HEK293T (cell line): ENCODE measurements at regions not wholly inside any gene's neighbourhood (a gene's known extent, or its start where the extent isn't known, plus 50 kb on each side); places are given as distances from the start of the nearest gene placed in this dataset.

Experiments
- CTCF ChIA-PET: fragments of 350-600 bp; formaldehyde crosslinking; extraction: SDS; loops from one replicate; lab custom pipeline; 2021; ENCODE audit warnings: antibody characterized with exemption, inconsistent platforms; lab: Yijun Ruan, JAX
- POLR2A ChIA-PET: fragments of 350-600 bp; formaldehyde crosslinking; extraction: SDS; loops from one replicate; lab custom pipeline; 2020; ENCODE audit warnings: antibody characterized with exemption, inconsistent platforms; lab: Yijun Ruan, JAX
- DNase-seq: peaks from one replicate; pipeline ENCODE4 v3.0.0; 2012; ENCODE audit warnings: mixed read lengths; ENCODE audit errors: extremely low spot score
- ARNT ChIP-seq: fragments of 450-650 bp; IDR thresholded peaks from 2 replicates; pipeline ENCODE4 v1.6.1; 2017; ENCODE audit warnings: mild to moderate bottlenecking
- BHLHE40 ChIP-seq: fragments of 450-650 bp; IDR thresholded peaks from 2 replicates; pipeline ENCODE4 v1.6.1; 2016; ENCODE audit warnings: mild to moderate bottlenecking, moderate library complexity, borderline replicate concordance
- CTBP1 ChIP-seq: fragments of 450-650 bp; IDR thresholded peaks from 2 replicates; pipeline ENCODE4 v1.6.1; 2016; ENCODE audit warnings: borderline replicate concordance
- ELF4 ChIP-seq: fragments of 450-650 bp; IDR thresholded peaks from 2 replicates; pipeline ENCODE4 v1.6.1; 2017; ENCODE audit warnings: antibody characterized with exemption
- FOXA1 ChIP-seq: fragments of 450-650 bp; IDR thresholded peaks from 2 replicates; pipeline ENCODE4 v1.6.1; 2016; ENCODE audit warnings: mild to moderate bottlenecking
- FOXK2 ChIP-seq: fragments of 450-650 bp; IDR thresholded peaks from 2 replicates; pipeline ENCODE4 v1.6.1; 2016; ENCODE audit warnings: mild to moderate bottlenecking
- FOXM1 ChIP-seq: fragments of 450-650 bp; IDR thresholded peaks from 2 replicates; pipeline ENCODE4 v1.6.1; 2017; ENCODE audit warnings: mild to moderate bottlenecking, borderline replicate concordance
- HDGF ChIP-seq: fragments of 450-650 bp; IDR thresholded peaks from 2 replicates; pipeline ENCODE4 v1.6.1; 2017; ENCODE audit warnings: antibody characterized with exemption, borderline replicate concordance
- L3MBTL2 ChIP-seq: fragments of 450-650 bp; conservative IDR thresholded peaks from 2 replicates; pipeline ENCODE4 v1.6.1; 2016; ENCODE audit warnings: mild to moderate bottlenecking
- LEF1 ChIP-seq: fragments of 450-650 bp; IDR thresholded peaks from 2 replicates; pipeline ENCODE4 v1.6.1; 2017; ENCODE audit warnings: mild to moderate bottlenecking, borderline replicate concordance
- NFRKB ChIP-seq: fragments of 450-650 bp; IDR thresholded peaks from 2 replicates; pipeline ENCODE4 v1.6.1; 2016; ENCODE audit warnings: mild to moderate bottlenecking, moderate library complexity
- PKNOX1 ChIP-seq: fragments of 450-650 bp; IDR thresholded peaks from 2 replicates; pipeline ENCODE4 v1.6.1; 2016
- SP1 ChIP-seq: fragments of 450-650 bp; IDR thresholded peaks from 2 replicates; pipeline ENCODE4 v1.6.1; 2017
- SUZ12 ChIP-seq: fragments of 450-650 bp; IDR thresholded peaks from 2 replicates; pipeline ENCODE4 v1.6.1; 2016; ENCODE audit warnings: mild to moderate bottlenecking
- TARDBP ChIP-seq: fragments of 450-650 bp; IDR thresholded peaks from 2 replicates; pipeline ENCODE4 v1.6.1; 2016
- ZNF384 ChIP-seq: fragments of 450-650 bp; IDR thresholded peaks from 2 replicates; pipeline ENCODE4 v1.6.1; 2016

GRCh38 chr1:234854645-234855039 lies 244.7 kb upstream of the IRF2BP2 start:
- no peak for DNase-seq
- CTCF ChIA-PET: no interaction called here
- TF ChIP-seq PKNOX1: no peak
- no peak for TF ChIP-seq ARNT
- no peak for TF ChIP-seq FOXM1
- no peak for TF ChIP-seq HDGF
- TF ChIP-seq NFRKB: no peak
- no peak for TF ChIP-seq LEF1
- TF ChIP-seq ELF4: no peak
- TF ChIP-seq FOXA1: no peak
- TF ChIP-seq BHLHE40: no peak
- no peak for TF ChIP-seq L3MBTL2
- TF ChIP-seq CTBP1: no peak
- no peak for TF ChIP-seq ZNF384
- TF ChIP-seq TARDBP: no peak
- no peak for TF ChIP-seq FOXK2
- no peak for TF ChIP-seq SUZ12
- POLR2A ChIA-PET: no interaction called here

GRCh38 chr1:234853906-234854644 lies 244.1 kb upstream of the IRF2BP2 start:
- DNase-seq: no peak
- ChIA-PET CTCF (interaction anchor here (0.6 kb wide), 1 partner anchor 310 kb away, joined by 4 read pairs; no protein-coding TSS in a partner anchor), POLR2A (no interaction called here)
- no peak for TF ChIP-seq ARNT

- CTCF ChIA-PET: interaction anchor here (1.1 kb wide), 1 partner anchor 231 kb away, joined by 3 read pairs; no protein-coding TSS in a partner anchor
- POLR2A ChIA-PET: no interaction called here
These were observed 242.7 kb upstream of the IRF2BP2 start for GRCh38 chr1:234852659-234853058.

GRCh38 chr1:234851450-234852438 lies 241.8 kb upstream of the IRF2BP2 start:
- DNase-seq: no peak
- POLR2A ChIA-PET: no interaction called here
- TF ChIP-seq ELF4 (no peak), PKNOX1 (no peak), FOXA1 (no peak), TARDBP (no peak), SUZ12 (no peak), ARNT (no peak), CTBP1 (no peak), ZNF384 (no peak), LEF1 (no peak), FOXM1 (no peak), L3MBTL2 (no peak), SP1 (no peak), NFRKB (no peak), FOXK2 (no peak), HDGF (no peak)
- CTCF ChIA-PET: interaction anchor here (0.5 to 1.1 kb wide), 2 partner anchors 232 to 468 kb away, joined by 3 read pairs; no protein-coding TSS in a partner anchor

More at GRCh38 chr1:234852659-234853058, 242.7 kb upstream of the IRF2BP2 start:
- TF ChIP-seq SUZ12 (no peak), ZNF384 (no peak), HDGF (no peak), FOXK2 (no peak), SP1 (no peak), NFRKB (no peak), FOXA1 (no peak), TARDBP (no peak), L3MBTL2 (no peak), ELF4 (no peak), FOXM1 (no peak), PKNOX1 (no peak)
- DNase-seq: no peak

GRCh38 chr1:234849832-234850231 lies 239.9 kb upstream of the IRF2BP2 start:
- CTCF ChIA-PET: interaction anchor here (0.6 kb wide), 1 partner anchor 267 kb away, joined by 8 read pairs; no protein-coding TSS in a partner anchor
- DNase-seq: no peak
- TF ChIP-seq CTBP1 (no peak), LEF1 (no peak), HDGF (no peak), L3MBTL2 (no peak), NFRKB (no peak), PKNOX1 (no peak), FOXM1 (no peak), ZNF384 (no peak), SUZ12 (no peak), TARDBP (no peak), ELF4 (no peak), FOXK2 (no peak)
- POLR2A ChIA-PET: no interaction called here
